B cell (primary cell): ENCODE measurements at regions not wholly inside any gene's neighbourhood (a gene's known extent, or its start where the extent isn't known, plus 50 kb on each side); places are given as distances from the start of the nearest gene placed in this dataset.

Experiments used
- ATAC-seq: fragments of 200-7000 bp; cut with Tn5 transposase; one replicate; pipeline ENCODE4 v1.10.0; 2021; ENCODE audit warnings: low read depth, mild to moderate bottlenecking, moderate number of reproducible peaks, moderate library complexity
- CTCF ChIA-PET: fragments of 350-600 bp; sonication (Branson Sonifier 250); formaldehyde crosslinking; loops from one replicate; lab custom pipeline; 2021; ENCODE audit warnings: antibody characterized with exemption, inconsistent platforms; lab: Charles Lee
- POLR2A ChIA-PET: fragments of 350-600 bp; sonication (Branson Sonifier 250); formaldehyde crosslinking; loops from one replicate; lab custom pipeline; 2021; ENCODE audit warnings: antibody characterized with exemption; lab: Charles Lee
- DNase-seq: peaks from one replicate; pipeline ENCODE4 v3.0.0; 2013
- H2AFZ ChIP-seq: 2 replicates; pipeline ENCODE4 v1.6.1; 2012; ENCODE audit warnings: mild to moderate bottlenecking, low read depth, low read length; ENCODE audit not compliant: insufficient read depth, poor library complexity, severe bottlenecking
- H3K27ac ChIP-seq, 2 donors: 1 replicate in 1 of 2; 2 replicates in 1 of 2; pipeline ENCODE4 v1.5.1; 2012 to 2013; ENCODE audit warnings: low read length in 2 of 2, mild to moderate bottlenecking in 2 of 2, moderate library complexity in 1 of 2
- H3K27me3 ChIP-seq, 4 experiments: fragments of 200-600 bp in 1 of 4; sonication (generic) in 1 of 4; replicated peaks in 1 of 4; 1 replicate in 2 of 4; 2 replicates in 2 of 4; pipeline versions ENCODE4 v1.6.1 to v1.7.0; 2013 to 2016; ENCODE audit warnings: low read length in 3 of 4, mild to moderate bottlenecking in 2 of 4, mixed read lengths in 1 of 4, moderate library complexity in 1 of 4; ENCODE audit not compliant: insufficient read depth in 4 of 4, control insufficient read depth in 3 of 4; ENCODE audit errors: control extremely low read depth in 1 of 4
- H3K36me3 ChIP-seq, 2 experiments: replicated peaks in 1 of 2; 1 replicate in 1 of 2; 2 replicates in 1 of 2; pipeline versions ENCODE4 v1.6.1 to v1.7.1; 2013; ENCODE audit warnings: low read length in 1 of 2; ENCODE audit not compliant: insufficient read depth in 2 of 2, control insufficient read depth in 1 of 2; ENCODE audit errors: control extremely low read depth in 1 of 2, extremely low read depth in 1 of 2
- H3K4me1 ChIP-seq, 2 donors: fragments of 200-600 bp in 1 of 2; sonication (generic) in 1 of 2; 1 replicate in 1 of 2; 2 replicates in 1 of 2; pipeline versions ENCODE4 v1.5.1 to v1.6.1; 2013 to 2017; ENCODE audit warnings: low read length in 2 of 2; ENCODE audit not compliant: control insufficient read depth in 2 of 2, insufficient read depth in 2 of 2
- H3K4me2 ChIP-seq: replicated peaks from 2 replicates; pipeline ENCODE3; 2012; ENCODE audit warnings: mild to moderate bottlenecking, low read depth, low read length; ENCODE audit not compliant: poor library complexity, severe bottlenecking
- H3K4me3 ChIP-seq, 5 experiments: fragments of 200-600 bp in 1 of 5; sonication (generic) in 1 of 5; 1 replicate in 3 of 5; 2 replicates in 2 of 5; pipeline versions ENCODE4 v1.5.1 to v1.7.0; 2011 to 2016; ENCODE audit warnings: low read length in 4 of 5, mild to moderate bottlenecking in 4 of 5, low read depth in 2 of 5, control low read depth in 1 of 5, moderate library complexity in 1 of 5; ENCODE audit not compliant: insufficient read depth in 1 of 5; ENCODE audit errors: control extremely low read depth in 1 of 5, extremely low read depth in 1 of 5
- H3K79me2 ChIP-seq: fragments of 200-600 bp; sonication (generic); one replicate; pipeline ENCODE4 v1.6.0; 2016; ENCODE audit warnings: low read length; ENCODE audit not compliant: control insufficient read depth, insufficient read depth
- H3K9ac ChIP-seq: fragments of 200-600 bp; sonication (generic); 2 replicates; pipeline ENCODE4 v1.6.1; 2017; ENCODE audit warnings: mild to moderate bottlenecking, low read length, moderate library complexity
- H3K9me3 ChIP-seq, 3 donors: one replicate each; pipeline versions ENCODE4 v1.6.1 to v1.7.1; 2013; ENCODE audit warnings: low read length in 2 of 3; ENCODE audit not compliant: control insufficient read depth in 2 of 3, insufficient read depth in 1 of 3; ENCODE audit errors: control extremely low read depth in 1 of 3
- H4K20me1 ChIP-seq: 2 replicates; pipeline ENCODE4 v1.6.0; 2012; ENCODE audit warnings: mild to moderate bottlenecking, low read length; ENCODE audit not compliant: insufficient read depth, control insufficient read depth, poor library complexity, severe bottlenecking
- H3K27ac Mint-ChIP-seq: one replicate; pipeline ENCODE4 v1.8.0; 2021; ENCODE audit warnings: mixed read lengths
- H3K27me3 Mint-ChIP-seq: one replicate; pipeline ENCODE4 v1.8.0; 2021; ENCODE audit warnings: mixed read lengths
- H3K4me1 Mint-ChIP-seq: one replicate; pipeline ENCODE4 v1.8.0; 2021; ENCODE audit warnings: mixed read lengths
- H3K4me3 Mint-ChIP-seq: one replicate; pipeline ENCODE4 v1.8.0; 2021; ENCODE audit warnings: mixed read lengths
- H3K9me3 Mint-ChIP-seq: one replicate; pipeline ENCODE4 v1.8.0; 2022; ENCODE audit warnings: mixed read lengths; ENCODE audit not compliant: insufficient read depth
- EZH2 ChIP-seq: IDR thresholded peaks from 2 replicates; pipeline ENCODE4 v1.6.1; 2012; ENCODE audit warnings: borderline replicate concordance, low read depth, mild to moderate bottlenecking, moderate library complexity, low read length; ENCODE audit not compliant: insufficient read depth, poor library complexity, severe bottlenecking
- whole genome bisulfite sequencing: methylation state at CpG from one replicate; pipeline ENCODE4 v1.1.5; 2013; ENCODE audit warnings: missing lambda C conversion rate; ENCODE audit not compliant: insufficient coverage; 5-methylcytosine and 5-hydroxymethylcytosine counted together
- intact Hi-C: fragments of 100-400 bp; cut with micrococcal nuclease; formaldehyde crosslinking; loops from one replicate; pipeline ENCODE4 v1.10.0; 2022
- TF ChIP-seq, protein P1 (sequence below): fragments of 200-600 bp; IDR thresholded peaks from one replicate; pipeline ENCODE4 v1.8.0; 2022; ENCODE audit warnings: antibody characterized with exemption, mild to moderate bottlenecking

DNA sequence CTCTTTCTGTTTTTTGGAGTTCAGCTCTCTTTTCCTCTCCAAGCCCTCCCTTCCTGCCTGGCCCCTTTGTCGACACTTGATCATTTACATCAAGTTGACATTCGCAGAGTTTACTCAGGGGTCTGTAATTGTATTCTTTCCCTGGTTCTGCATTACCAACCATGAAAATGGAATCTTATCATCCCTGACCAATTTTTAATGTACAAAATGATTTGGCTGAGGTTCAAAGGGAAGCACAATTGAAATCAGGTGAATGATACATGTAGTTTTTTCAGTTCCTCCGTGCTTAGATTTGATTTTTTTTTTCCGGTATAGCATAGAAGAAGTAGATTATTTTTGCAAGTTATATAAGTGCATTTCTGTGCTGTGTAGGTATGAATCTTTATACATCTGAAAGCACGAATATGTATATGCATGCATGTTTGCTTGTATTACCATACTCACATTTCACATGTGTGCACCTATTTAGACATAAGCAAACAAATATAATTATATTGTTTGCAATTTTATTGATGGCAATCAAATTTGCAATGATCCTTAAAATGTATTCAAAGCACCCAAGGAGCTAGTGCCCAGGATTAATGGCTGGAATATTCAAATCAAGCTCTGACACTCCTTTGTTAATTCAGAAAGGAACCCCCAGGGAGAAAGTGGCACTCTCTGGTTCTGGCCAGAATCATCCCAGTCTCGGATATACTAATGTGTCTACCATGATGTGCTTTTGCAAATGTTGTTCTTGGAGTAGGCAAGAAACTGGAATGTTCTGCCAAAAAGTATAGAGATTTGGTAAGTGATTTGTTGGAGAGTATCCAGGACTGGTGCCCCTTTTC, 189.3 kb downstream of the VRK1 start:
- no peak overlapping the region for H3K4me3 ChIP-seq
- peaks cover 0 to 6% (median 4%) of the 10 kb centered on the region in 3 donors for H3K9me3 ChIP-seq
- no peaks in the 10 kb centered on the region for H3K36me3 ChIP-seq
- Mint-ChIP-seq H3K27me3 (no peaks in the 10 kb centered on the region), H3K9me3 (peaks cover 5% of the 10 kb centered on the region), H3K4me1 (peaks cover 44% of the 10 kb centered on the region), H3K27ac (peak overlapping the region; percentile 38), H3K4me3 (peak overlapping the region; percentile 50)
- intact Hi-C loops, result no loop called here
- ChIA-PET CTCF (no interaction called here), POLR2A (interaction anchor here (0.5 kb wide), 1 partner anchor 171 kb away, joined by 3 read pairs; no protein-coding TSS in a partner anchor)
- no peaks in the 10 kb centered on the region for H4K20me1 ChIP-seq
- no peak overlapping the region for H3K9ac ChIP-seq
- ATAC-seq (no peak), DNase-seq (no peak)
- peak overlapping the region; percentile 43 for H2AFZ ChIP-seq
- TF ChIP-seq EZH2, result no peak
- TF ChIP-seq, protein P1, sequence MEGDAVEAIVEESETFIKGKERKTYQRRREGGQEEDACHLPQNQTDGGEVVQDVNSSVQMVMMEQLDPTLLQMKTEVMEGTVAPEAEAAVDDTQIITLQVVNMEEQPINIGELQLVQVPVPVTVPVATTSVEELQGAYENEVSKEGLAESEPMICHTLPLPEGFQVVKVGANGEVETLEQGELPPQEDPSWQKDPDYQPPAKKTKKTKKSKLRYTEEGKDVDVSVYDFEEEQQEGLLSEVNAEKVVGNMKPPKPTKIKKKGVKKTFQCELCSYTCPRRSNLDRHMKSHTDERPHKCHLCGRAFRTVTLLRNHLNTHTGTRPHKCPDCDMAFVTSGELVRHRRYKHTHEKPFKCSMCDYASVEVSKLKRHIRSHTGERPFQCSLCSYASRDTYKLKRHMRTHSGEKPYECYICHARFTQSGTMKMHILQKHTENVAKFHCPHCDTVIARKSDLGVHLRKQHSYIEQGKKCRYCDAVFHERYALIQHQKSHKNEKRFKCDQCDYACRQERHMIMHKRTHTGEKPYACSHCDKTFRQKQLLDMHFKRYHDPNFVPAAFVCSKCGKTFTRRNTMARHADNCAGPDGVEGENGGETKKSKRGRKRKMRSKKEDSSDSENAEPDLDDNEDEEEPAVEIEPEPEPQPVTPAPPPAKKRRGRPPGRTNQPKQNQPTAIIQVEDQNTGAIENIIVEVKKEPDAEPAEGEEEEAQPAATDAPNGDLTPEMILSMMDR, result no peak
- H3K4me2 ChIP-seq, result peak overlapping the region; percentile 52
- peak overlapping the region in 1 of 2 donors; percentile 42 for H3K27ac ChIP-seq
- H3K27me3 ChIP-seq, result no peaks in the 10 kb centered on the region
- 31% methylated on average over 2 of the region's 6 CpGs for WGBS
- no peaks in the 10 kb centered on the region for H3K79me2 ChIP-seq
- H3K4me1 ChIP-seq, result peaks cover 28 to 30% of the 10 kb centered on the region in 2 donors

DNA sequence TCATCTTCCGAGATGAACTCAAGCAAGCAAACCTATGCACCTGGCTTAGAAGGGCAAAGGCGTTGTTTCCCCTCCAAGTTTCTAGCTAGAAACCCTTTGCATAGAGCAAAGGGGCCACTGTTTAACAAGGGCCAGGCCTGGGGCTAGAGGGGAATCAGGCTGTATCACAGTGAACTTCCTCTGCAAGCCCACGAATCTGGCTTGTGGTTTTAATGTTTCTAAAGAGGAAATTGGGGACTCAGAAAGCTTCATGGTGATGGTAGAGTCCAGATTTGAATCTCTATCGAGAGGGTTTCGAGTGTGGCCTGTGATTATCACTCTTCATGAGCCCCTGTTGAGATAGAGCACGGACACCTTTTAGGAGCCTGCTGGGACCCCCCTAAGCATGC, 189.9 kb downstream of the VRK1 start:
- Histone ChIP-seq H3K4me3 (peak overlapping the region in 1 of 5 experiments; percentile 33), H3K9ac (no peak overlapping the region), H3K79me2 (no peaks in the 10 kb centered on the region), H4K20me1 (no peaks in the 10 kb centered on the region), H3K27ac (peak overlapping the region; percentile 4 to 42), H3K36me3 (no peaks in the 10 kb centered on the region), H3K4me2 (peak overlapping the region; percentile 52), H3K4me1 (peaks cover 28 to 30% of the 10 kb centered on the region in 2 donors), H3K9me3 (peaks cover 0 to 6% (median 4%) of the 10 kb centered on the region in 3 donors), H2AFZ (peak overlapping the region; percentile 43), H3K27me3 (no peaks in the 10 kb centered on the region)
- intact Hi-C loops, result no loop called here
- Mint-ChIP-seq H3K4me1 (peaks cover 44% of the 10 kb centered on the region), H3K9me3 (peaks cover 5% of the 10 kb centered on the region), H3K27ac (peak overlapping the region; percentile 61), H3K27me3 (no peaks in the 10 kb centered on the region), H3K4me3 (peak overlapping the region; percentile 50)
- peak; percentile 39 for DNase-seq
- ChIA-PET CTCF (no interaction called here), POLR2A (interaction anchor here (0.5 kb wide), 1 partner anchor 171 kb away, joined by 3 read pairs; no protein-coding TSS in a partner anchor)
- TF ChIP-seq, protein P1, result no peak
- TF ChIP-seq EZH2, result no peak
- WGBS, result 24% methylated on average over 6 of the region's 6 CpGs
- peak; percentile 56 for ATAC-seq
